ENCODE measurements at regions not wholly inside any gene's neighbourhood (a gene's known extent, or its start where the extent isn't known, plus 50 kb on each side); places are given as distances from the start of the nearest gene placed in this dataset.
"Not testable (repeated sequence)": the region's sequence is repeated elsewhere in the genome, so short reads cannot be mapped to it uniquely, and the experiment has no call there.

DNA sequence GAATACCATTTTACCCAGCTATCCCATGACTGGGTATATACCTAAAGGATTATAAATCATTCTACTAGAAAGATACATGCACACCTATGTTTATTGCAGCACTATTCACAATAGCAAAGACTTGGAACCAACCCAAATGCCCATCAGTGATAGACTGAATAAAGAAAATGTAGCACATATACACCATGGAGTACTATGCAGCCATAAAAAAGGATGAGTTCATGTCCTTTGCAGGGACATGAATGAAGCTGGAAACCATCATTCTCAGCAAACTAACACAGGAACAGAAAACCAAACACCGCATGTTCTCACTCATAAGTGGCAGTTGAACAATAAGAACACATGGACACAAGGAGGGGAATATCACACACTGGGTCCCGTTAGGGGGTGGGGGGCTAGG, 191.9 kb upstream of the POU5F2 start:
- not testable (repeated sequence) for H3K27ac ChIP-seq (ENCODE audit: low read length); H3K36me3 ChIP-seq (ENCODE audit: control insufficient read depth, insufficient read depth, low read length); H3K27me3 ChIP-seq (ENCODE audit: control insufficient read depth, insufficient read depth, low read length); H3K9me3 ChIP-seq (ENCODE audit: control insufficient read depth, insufficient read depth, low read length); DNase-seq (ENCODE audit: low read depth, low spot score); H3K4me1 ChIP-seq (ENCODE audit: control insufficient read depth, insufficient read depth, low read length); H3K4me3 ChIP-seq (ENCODE audit: low read length)
- no CpG with 5 or more reads among the region's 2 CpGs for WGBS (ENCODE audit: insufficient coverage, insufficient read length)

DNA sequence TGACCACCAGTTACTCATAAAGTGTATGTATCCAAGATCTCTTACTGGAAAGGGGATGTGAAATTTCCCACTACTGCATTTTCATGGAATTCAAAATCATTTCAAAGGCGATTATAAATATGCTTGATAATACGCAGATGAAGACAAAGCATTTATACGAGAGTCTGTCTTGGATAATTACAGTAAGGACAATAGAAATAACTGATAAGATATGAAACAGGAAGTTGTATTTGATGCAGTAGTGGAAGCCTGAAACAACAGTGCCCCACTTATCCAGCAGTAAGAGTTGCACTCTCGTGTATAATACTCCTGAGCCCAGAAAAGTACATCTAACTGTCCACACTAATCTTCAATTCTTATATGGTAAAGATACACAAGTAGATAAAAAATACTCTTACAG, 188.7 kb upstream of the POU5F2 start:
- H3K4me1 ChIP-seq (ENCODE audit: control insufficient read depth, insufficient read depth, low read length) = no peaks in the 10 kb centered on the region
- no peak overlapping the region for H3K4me3 ChIP-seq (ENCODE audit: low read length)
- H3K27me3 ChIP-seq (ENCODE audit: control insufficient read depth, insufficient read depth, low read length) = no peaks in the 10 kb centered on the region
- no peak overlapping the region for H3K27ac ChIP-seq (ENCODE audit: low read length)
- no peak for DNase-seq (ENCODE audit: low read depth, low spot score)
- no CpG with 5 or more reads among the region's 4 CpGs for WGBS (ENCODE audit: insufficient coverage, insufficient read length)
- H3K36me3 ChIP-seq (ENCODE audit: control insufficient read depth, insufficient read depth, low read length) = no peaks in the 10 kb centered on the region
- no peaks in the 10 kb centered on the region for H3K9me3 ChIP-seq (ENCODE audit: control insufficient read depth, insufficient read depth, low read length)

GRCh38 chr5:93929131-93929530, 187.7 kb upstream of the POU5F2 start:
- Histone ChIP-seq H3K27me3 (ENCODE audit: control insufficient read depth, insufficient read depth, low read length) (no peaks in the 10 kb centered on the region), H3K36me3 (ENCODE audit: control insufficient read depth, insufficient read depth, low read length) (no peaks in the 10 kb centered on the region), H3K4me1 (ENCODE audit: control insufficient read depth, insufficient read depth, low read length) (no peaks in the 10 kb centered on the region), H3K27ac (ENCODE audit: low read length) (no peak overlapping the region), H3K4me3 (ENCODE audit: low read length) (no peak overlapping the region), H3K9me3 (ENCODE audit: control insufficient read depth, insufficient read depth, low read length) (no peaks in the 10 kb centered on the region)
- no CpG with 5 or more reads among the region's 1 CpG for WGBS (ENCODE audit: insufficient coverage, insufficient read length)
- DNase-seq (ENCODE audit: low read depth, low spot score) = no peak

GRCh38 chr5:93926831-93927620, 185.6 kb upstream of the POU5F2 start:
- Histone ChIP-seq H3K9me3 (ENCODE audit: control insufficient read depth, insufficient read depth, low read length) (no peaks in the 10 kb centered on the region), H3K4me1 (ENCODE audit: control insufficient read depth, insufficient read depth, low read length) (no peaks in the 10 kb centered on the region), H3K36me3 (ENCODE audit: control insufficient read depth, insufficient read depth, low read length) (no peaks in the 10 kb centered on the region), H3K27me3 (ENCODE audit: control insufficient read depth, insufficient read depth, low read length) (no peaks in the 10 kb centered on the region), H3K27ac (ENCODE audit: low read length) (no peak overlapping the region), H3K4me3 (ENCODE audit: low read length) (no peak overlapping the region)
- WGBS (ENCODE audit: insufficient coverage, insufficient read length) = no CpG with 5 or more reads among the region's 3 CpGs
- no peak for DNase-seq (ENCODE audit: low read depth, low spot score)

- no CpG with 5 or more reads among the region's 1 CpG for WGBS (ENCODE audit: insufficient coverage, insufficient read length)
Observed at GRCh38 chr5:93925321-93925720, 183.9 kb upstream of the POU5F2 start.

DNA sequence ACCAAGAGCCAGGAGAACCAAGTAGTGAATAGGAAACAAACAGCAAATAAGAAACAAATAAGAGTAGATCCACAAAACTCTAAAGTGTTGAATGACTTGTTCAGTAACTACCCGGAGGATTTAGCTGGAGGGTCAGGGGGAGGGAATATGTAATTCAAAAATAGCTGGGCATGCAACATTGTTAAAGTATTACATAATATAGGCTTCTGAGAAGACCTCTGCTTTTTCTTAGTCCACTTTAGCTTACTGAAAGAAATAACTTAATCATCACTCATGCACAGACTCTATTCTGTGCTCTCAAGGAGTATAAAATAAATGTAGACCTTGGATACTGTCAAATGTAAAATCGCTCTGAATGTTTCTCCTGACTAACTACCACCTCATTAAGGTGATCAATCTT, 183.2 kb upstream of the POU5F2 start:
- H3K27ac ChIP-seq (ENCODE audit: low read length) = no peak overlapping the region
- no CpG with 5 or more reads among the region's 2 CpGs for WGBS (ENCODE audit: insufficient coverage, insufficient read length)

More at GRCh38 chr5:93925321-93925720, 183.9 kb upstream of the POU5F2 start:
- Histone ChIP-seq H3K4me3 (ENCODE audit: low read length) (no peak overlapping the region), H3K4me1 (ENCODE audit: control insufficient read depth, insufficient read depth, low read length) (no peaks in the 10 kb centered on the region), H3K36me3 (ENCODE audit: control insufficient read depth, insufficient read depth, low read length) (no peaks in the 10 kb centered on the region), H3K27me3 (ENCODE audit: control insufficient read depth, insufficient read depth, low read length) (no peaks in the 10 kb centered on the region), H3K9me3 (ENCODE audit: control insufficient read depth, insufficient read depth, low read length) (no peaks in the 10 kb centered on the region), H3K27ac (ENCODE audit: low read length) (no peak overlapping the region)
- DNase-seq (ENCODE audit: low read depth, low spot score) = no peak

GRCh38 chr5:93922551-93922950, 181.2 kb upstream of the POU5F2 start:
- no peak overlapping the region for H3K4me3 ChIP-seq (ENCODE audit: low read length)
- H3K4me1 ChIP-seq (ENCODE audit: control insufficient read depth, insufficient read depth, low read length) = no peaks in the 10 kb centered on the region
- no peak overlapping the region for H3K27ac ChIP-seq (ENCODE audit: low read length)
- no CpG with 5 or more reads among the region's 5 CpGs for WGBS (ENCODE audit: insufficient coverage, insufficient read length)
- DNase-seq (ENCODE audit: low read depth, low spot score) = no peak
- no peaks in the 10 kb centered on the region for H3K27me3 ChIP-seq (ENCODE audit: control insufficient read depth, insufficient read depth, low read length)
- no peaks in the 10 kb centered on the region for H3K36me3 ChIP-seq (ENCODE audit: control insufficient read depth, insufficient read depth, low read length)
- no peaks in the 10 kb centered on the region for H3K9me3 ChIP-seq (ENCODE audit: control insufficient read depth, insufficient read depth, low read length)

More for the DNA sequence above, 183.2 kb upstream of the POU5F2 start:
- Histone ChIP-seq H3K4me3 (ENCODE audit: low read length) (no peak overlapping the region), H3K36me3 (ENCODE audit: control insufficient read depth, insufficient read depth, low read length) (no peaks in the 10 kb centered on the region), H3K9me3 (ENCODE audit: control insufficient read depth, insufficient read depth, low read length) (no peaks in the 10 kb centered on the region), H3K4me1 (ENCODE audit: control insufficient read depth, insufficient read depth, low read length) (no peaks in the 10 kb centered on the region), H3K27me3 (ENCODE audit: control insufficient read depth, insufficient read depth, low read length) (no peaks in the 10 kb centered on the region)
- DNase-seq (ENCODE audit: low read depth, low spot score) = no peak

DNA sequence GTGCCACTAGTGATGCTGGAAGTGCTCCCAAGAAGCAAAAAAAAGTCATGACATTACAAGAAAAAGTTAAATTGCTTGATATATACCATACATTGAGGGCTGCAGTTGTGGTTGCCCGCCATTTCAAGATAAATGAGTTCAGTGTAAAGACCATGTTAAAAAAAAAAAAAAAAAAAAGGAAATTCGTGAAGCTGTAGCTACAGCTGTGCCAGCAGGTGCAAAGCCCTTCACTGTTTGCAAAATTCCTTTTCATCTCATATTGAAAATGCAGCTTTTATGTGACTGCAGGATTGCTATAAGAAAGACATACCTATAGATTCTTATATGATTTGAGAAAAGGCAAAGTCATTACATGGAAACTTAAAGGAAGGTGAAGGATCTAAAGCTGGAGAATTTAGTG, 179.6 kb upstream of the POU5F2 start:
- no peaks in the 10 kb centered on the region for H3K9me3 ChIP-seq (ENCODE audit: control insufficient read depth, insufficient read depth, low read length)
- WGBS (ENCODE audit: insufficient coverage, insufficient read length) = no CpG with 5 or more reads among the region's 2 CpGs
- H3K36me3 ChIP-seq (ENCODE audit: control insufficient read depth, insufficient read depth, low read length) = no peaks in the 10 kb centered on the region
- H3K27me3 ChIP-seq (ENCODE audit: control insufficient read depth, insufficient read depth, low read length) = no peaks in the 10 kb centered on the region
- no peak overlapping the region for H3K27ac ChIP-seq (ENCODE audit: low read length)
- H3K4me1 ChIP-seq (ENCODE audit: control insufficient read depth, insufficient read depth, low read length) = no peaks in the 10 kb centered on the region
- no peak overlapping the region for H3K4me3 ChIP-seq (ENCODE audit: low read length)
- DNase-seq (ENCODE audit: low read depth, low spot score) = no peak

GRCh38 chr5:93916872-93917271, 175.5 kb upstream of the POU5F2 start:
- H3K4me3 ChIP-seq (ENCODE audit: low read length) = no peak overlapping the region
- no peaks in the 10 kb centered on the region for H3K4me1 ChIP-seq (ENCODE audit: control insufficient read depth, insufficient read depth, low read length)
- no peak for DNase-seq (ENCODE audit: low read depth, low spot score)
- no peaks in the 10 kb centered on the region for H3K27me3 ChIP-seq (ENCODE audit: control insufficient read depth, insufficient read depth, low read length)
- H3K27ac ChIP-seq (ENCODE audit: low read length) = no peak overlapping the region
- WGBS (ENCODE audit: insufficient coverage, insufficient read length) = 100% methylated on average over 1 of the region's 1 CpG
- no peaks in the 10 kb centered on the region for H3K9me3 ChIP-seq (ENCODE audit: control insufficient read depth, insufficient read depth, low read length)
- no peaks in the 10 kb centered on the region for H3K36me3 ChIP-seq (ENCODE audit: control insufficient read depth, insufficient read depth, low read length)

GRCh38 chr5:93915142-93915553, 173.7 kb upstream of the POU5F2 start:
- DNase-seq (ENCODE audit: low read depth, low spot score) = no peak
- no peak overlapping the region for H3K4me3 ChIP-seq (ENCODE audit: low read length)
- no peaks in the 10 kb centered on the region for H3K4me1 ChIP-seq (ENCODE audit: control insufficient read depth, insufficient read depth, low read length)
- H3K9me3 ChIP-seq (ENCODE audit: control insufficient read depth, insufficient read depth, low read length) = no peaks in the 10 kb centered on the region
- no peak overlapping the region for H3K27ac ChIP-seq (ENCODE audit: low read length)
- H3K36me3 ChIP-seq (ENCODE audit: control insufficient read depth, insufficient read depth, low read length) = no peaks in the 10 kb centered on the region
- H3K27me3 ChIP-seq (ENCODE audit: control insufficient read depth, insufficient read depth, low read length) = no peaks in the 10 kb centered on the region

GRCh38 chr5:93911609-93912008, 170.2 kb upstream of the POU5F2 start:
- H3K27me3 ChIP-seq (ENCODE audit: control insufficient read depth, insufficient read depth, low read length) = no peaks in the 10 kb centered on the region
- H3K9me3 ChIP-seq (ENCODE audit: control insufficient read depth, insufficient read depth, low read length) = no peaks in the 10 kb centered on the region
- no peak for DNase-seq (ENCODE audit: low read depth, low spot score)
- no peak overlapping the region for H3K4me3 ChIP-seq (ENCODE audit: low read length)
- no CpG with 5 or more reads among the region's 2 CpGs for WGBS (ENCODE audit: insufficient coverage, insufficient read length)
- H3K36me3 ChIP-seq (ENCODE audit: control insufficient read depth, insufficient read depth, low read length) = no peaks in the 10 kb centered on the region
- H3K27ac ChIP-seq (ENCODE audit: low read length) = no peak overlapping the region
- H3K4me1 ChIP-seq (ENCODE audit: control insufficient read depth, insufficient read depth, low read length) = no peaks in the 10 kb centered on the region

All from iPS DF 6.9 (cell line).